Mesenchymal stem cell (in vitro differentiated cells and primary cell): ENCODE measurements at regions not wholly inside any gene's neighbourhood (a gene's known extent, or its start where the extent isn't known, plus 50 kb on each side); places are given as distances from the start of the nearest gene placed in this dataset.

Source experiments
- DNase-seq: peaks from one replicate; pipeline ENCODE4 v3.0.0-alpha.2; 2013
- H2AFZ ChIP-seq: one replicate; pipeline ENCODE4 v1.6.1; 2013; ENCODE audit warnings: low read depth, mild to moderate bottlenecking, control low read depth, inconsistent platforms, low read length, moderate library complexity
- H2AK5ac ChIP-seq: 2 replicates; pipeline ENCODE4 v1.6.1; 2013; ENCODE audit warnings: low read length, moderate library complexity, mild to moderate bottlenecking, inconsistent platforms; ENCODE audit not compliant: severe bottlenecking
- H2BK120ac ChIP-seq: one replicate; pipeline ENCODE4 v1.6.1; 2013; ENCODE audit warnings: low read depth, mild to moderate bottlenecking, inconsistent platforms, low read length, moderate library complexity
- H2BK12ac ChIP-seq, 2 experiments: one replicate each; pipeline ENCODE4 v1.6.1; 2013; ENCODE audit warnings: inconsistent platforms in 2 of 2, low read length in 2 of 2, mild to moderate bottlenecking in 2 of 2, moderate library complexity in 2 of 2, control low read depth in 1 of 2
- H2BK15ac ChIP-seq: one replicate; pipeline ENCODE4 v1.6.1; 2013; ENCODE audit warnings: mild to moderate bottlenecking, low read depth, inconsistent platforms; ENCODE audit not compliant: poor library complexity, severe bottlenecking
- H2BK5ac ChIP-seq: 2 replicates; pipeline ENCODE4 v1.6.1; 2013; ENCODE audit warnings: low read depth, mild to moderate bottlenecking, low read length, control low read depth, inconsistent platforms; ENCODE audit not compliant: poor library complexity, severe bottlenecking
- H3K14ac ChIP-seq, 2 experiments: one replicate each; pipeline ENCODE4 v1.6.1; 2013; ENCODE audit warnings: inconsistent platforms in 2 of 2, low read length in 2 of 2, control low read depth in 1 of 2, mild to moderate bottlenecking in 1 of 2, moderate library complexity in 1 of 2
- H3K18ac ChIP-seq, 2 experiments: one replicate each; pipeline ENCODE4 v1.6.1; 2013; ENCODE audit warnings: inconsistent platforms in 2 of 2, low read length in 2 of 2, control low read depth in 1 of 2, low read depth in 1 of 2, mild to moderate bottlenecking in 1 of 2
- H3K23ac ChIP-seq, 2 experiments: one replicate each; pipeline ENCODE4 v1.6.1; 2013; ENCODE audit warnings: inconsistent platforms in 2 of 2, low read length in 2 of 2, mild to moderate bottlenecking in 2 of 2, moderate library complexity in 2 of 2, control low read depth in 1 of 2
- H3K27ac ChIP-seq: 2 replicates; pipeline ENCODE4 v1.5.1; 2013; ENCODE audit warnings: mild to moderate bottlenecking, moderate library complexity, low read length, control low read depth, inconsistent platforms; ENCODE audit not compliant: poor library complexity, severe bottlenecking
- H3K27me3 ChIP-seq, 2 experiments: 2 replicates each; pipeline versions ENCODE4 v1.6.1 to v1.7.0; 2013; ENCODE audit warnings: low read length in 2 of 2, mild to moderate bottlenecking in 2 of 2, moderate library complexity in 2 of 2, control low read depth in 1 of 2, inconsistent platforms in 1 of 2; ENCODE audit not compliant: control insufficient read depth in 1 of 2, insufficient read depth in 1 of 2
- H3K36me3 ChIP-seq, 2 experiments: 2 replicates each; pipeline versions ENCODE4 v1.6.1 to v1.7.0; 2013; ENCODE audit warnings: low read length in 2 of 2, control low read depth in 1 of 2, inconsistent platforms in 1 of 2, low read depth in 1 of 2, mild to moderate bottlenecking in 1 of 2; ENCODE audit not compliant: insufficient read depth in 2 of 2, control insufficient read depth in 1 of 2
- H3K4ac ChIP-seq, 2 experiments: one replicate each; pipeline ENCODE4 v1.6.1; 2013; ENCODE audit warnings: inconsistent platforms in 2 of 2, low read length in 2 of 2, mild to moderate bottlenecking in 2 of 2, moderate library complexity in 2 of 2, control low read depth in 1 of 2, low read depth in 1 of 2
- H3K4me1 ChIP-seq: 2 replicates; pipeline ENCODE4 v1.6.1; 2013; ENCODE audit warnings: low read depth, low read length, control low read depth; ENCODE audit not compliant: control insufficient read depth, insufficient read depth
- H3K4me2 ChIP-seq: 2 replicates; pipeline ENCODE4 v1.6.1; 2013; ENCODE audit warnings: low read length, mild to moderate bottlenecking, inconsistent platforms; ENCODE audit not compliant: poor library complexity, severe bottlenecking
- H3K4me3 ChIP-seq, 2 experiments: 2 replicates each; pipeline versions ENCODE4 v1.5.1 to v1.7.0; 2013; ENCODE audit warnings: low read length in 2 of 2, mild to moderate bottlenecking in 2 of 2, control low read depth in 1 of 2, low read depth in 1 of 2; ENCODE audit not compliant: insufficient read depth in 1 of 2
- H3K79me1 ChIP-seq: replicated peaks from 2 replicates; pipeline ENCODE4 v1.6.1; 2013; ENCODE audit warnings: mild to moderate bottlenecking, control low read depth, low read length, inconsistent platforms; ENCODE audit not compliant: poor library complexity, severe bottlenecking
- H3K9ac ChIP-seq: 2 replicates; pipeline ENCODE4 v1.7.0; 2013; ENCODE audit warnings: mild to moderate bottlenecking, low read length, moderate library complexity
- H3K9me3 ChIP-seq: 2 replicates; pipeline ENCODE4 v1.7.0; 2013; ENCODE audit warnings: mild to moderate bottlenecking, low read length; ENCODE audit not compliant: control insufficient read depth
- H4K8ac ChIP-seq: one replicate; pipeline ENCODE4 v1.6.1; 2013; ENCODE audit warnings: inconsistent platforms, mild to moderate bottlenecking, low read length, moderate library complexity
- H4K91ac ChIP-seq: one replicate; pipeline ENCODE4 v1.6.1; 2013; ENCODE audit warnings: mild to moderate bottlenecking, low read length, inconsistent platforms
- WGBS: methylation state at CpG from one replicate; pipeline ENCODE4 v1.1.7; 2013; ENCODE audit warnings: mixed read lengths; 5-methylcytosine and 5-hydroxymethylcytosine counted together

- DNase-seq = no peak
- WGBS = 75% methylated on average over 16 of the region's 16 CpGs
- Histone ChIP-seq H3K14ac (no peak overlapping the region), H3K4me2 (no peak overlapping the region), H4K91ac (no peak overlapping the region), H4K8ac (no peak overlapping the region), H3K18ac (no peak overlapping the region), H2BK12ac (no peak overlapping the region), H3K4me1 (no peaks in the 10 kb centered on the region), H2AFZ (no peak overlapping the region), H3K4me3 (no peak overlapping the region), H3K4ac (no peak overlapping the region), H3K9me3 (no peaks in the 10 kb centered on the region), H3K27ac (no peak overlapping the region), H3K79me1 (no peaks in the 10 kb centered on the region), H2BK120ac (no peak overlapping the region), H3K36me3 (no peaks in the 10 kb centered on the region), H3K9ac (no peak overlapping the region), H2BK5ac (no peak overlapping the region), H2AK5ac (no peak overlapping the region), H2BK15ac (no peak overlapping the region), H3K23ac (no peak overlapping the region), H3K27me3 (peaks cover 8 to 40% of the 10 kb centered on the region in 2 experiments)
Measured at GRCh38 chr19:29021232-29021916, 191.6 kb downstream of the UQCRFS1 start.

- WGBS = 82% methylated on average over 14 of the region's 14 CpGs
- Histone ChIP-seq H3K23ac (no peak overlapping the region), H2BK15ac (no peak overlapping the region), H3K9ac (no peak overlapping the region), H3K4ac (no peak overlapping the region), H3K27me3 (peaks cover 17 to 57% of the 10 kb centered on the region in 2 experiments), H2BK12ac (no peak overlapping the region), H2AFZ (no peak overlapping the region), H3K79me1 (no peaks in the 10 kb centered on the region), H2AK5ac (no peak overlapping the region), H3K4me1 (no peaks in the 10 kb centered on the region), H3K18ac (no peak overlapping the region), H2BK120ac (no peak overlapping the region), H4K8ac (no peak overlapping the region), H3K36me3 (no peaks in the 10 kb centered on the region), H2BK5ac (no peak overlapping the region), H4K91ac (peak overlapping the region; percentile 39), H3K9me3 (no peaks in the 10 kb centered on the region), H3K4me2 (no peak overlapping the region), H3K14ac (no peak overlapping the region), H3K27ac (no peak overlapping the region), H3K4me3 (no peak overlapping the region)
- DNase-seq = no peak
Measured at GRCh38 chr19:29019403-29019802, 193.5 kb downstream of the UQCRFS1 start.

- H3K18ac ChIP-seq = no peak overlapping the region
- H3K79me1 ChIP-seq = no peaks in the 10 kb centered on the region
- no peak overlapping the region for H3K27ac ChIP-seq
- no peak for DNase-seq
- no peaks in the 10 kb centered on the region for H3K9me3 ChIP-seq
- H2BK12ac ChIP-seq = no peak overlapping the region
- H3K4ac ChIP-seq = no peak overlapping the region
- no peak overlapping the region for H3K14ac ChIP-seq
- no peak overlapping the region for H2BK120ac ChIP-seq
- no peak overlapping the region for H2AK5ac ChIP-seq
- WGBS = 88% methylated on average over 3 of the region's 3 CpGs
- no peak overlapping the region for H4K8ac ChIP-seq
- H4K91ac ChIP-seq = no peak overlapping the region
- H3K9ac ChIP-seq = no peak overlapping the region
- no peak overlapping the region for H2BK5ac ChIP-seq
- H3K4me3 ChIP-seq = no peak overlapping the region
- H3K27me3 ChIP-seq = peaks cover 17 to 53% of the 10 kb centered on the region in 2 experiments
- no peak overlapping the region for H2BK15ac ChIP-seq
- H3K4me1 ChIP-seq = no peaks in the 10 kb centered on the region
- no peak overlapping the region for H3K4me2 ChIP-seq
- H3K23ac ChIP-seq = no peak overlapping the region
- H2AFZ ChIP-seq = no peak overlapping the region
- H3K36me3 ChIP-seq = no peaks in the 10 kb centered on the region
Measured at GRCh38 chr19:29018542-29018941, 194.4 kb downstream of the UQCRFS1 start.

- H2BK12ac ChIP-seq = no peak overlapping the region
- no peak overlapping the region for H2BK15ac ChIP-seq
- H4K8ac ChIP-seq = no peak overlapping the region
- DNase-seq = no peak
- H3K9me3 ChIP-seq = no peaks in the 10 kb centered on the region
- no peak overlapping the region for H2BK5ac ChIP-seq
- H3K4me3 ChIP-seq = no peak overlapping the region
- peaks cover 17 to 47% of the 10 kb centered on the region in 2 experiments for H3K27me3 ChIP-seq
- no peak overlapping the region for H3K27ac ChIP-seq
- no peaks in the 10 kb centered on the region for H3K4me1 ChIP-seq
- H3K4me2 ChIP-seq = no peak overlapping the region
- H3K4ac ChIP-seq = no peak overlapping the region
- no peak overlapping the region for H3K9ac ChIP-seq
- H3K14ac ChIP-seq = no peak overlapping the region
- no peak overlapping the region for H3K23ac ChIP-seq
- no peak overlapping the region for H4K91ac ChIP-seq
- no peak overlapping the region for H2AFZ ChIP-seq
- H2BK120ac ChIP-seq = no peak overlapping the region
- H3K18ac ChIP-seq = no peak overlapping the region
- 82% methylated on average over 8 of the region's 8 CpGs for WGBS
- no peak overlapping the region for H2AK5ac ChIP-seq
- no peaks in the 10 kb centered on the region for H3K79me1 ChIP-seq
- H3K36me3 ChIP-seq = no peaks in the 10 kb centered on the region
Measured at GRCh38 chr19:29017788-29018187, 195.2 kb downstream of the UQCRFS1 start.
